GM12892 (cell line): ENCODE measurements at regions not wholly inside any gene's neighbourhood (a gene's known extent, or its start where the extent isn't known, plus 50 kb on each side); places are given as distances from the start of the nearest gene placed in this dataset.

Experiments
- POLR2A ChIP-seq: IDR thresholded peaks from 2 replicates; pipeline ENCODE4 v1.6.1; 2011; ENCODE audit warnings: low read depth, low read length, control low read depth
- POLR2AphosphoS5 ChIP-seq: IDR thresholded peaks from 2 replicates; pipeline ENCODE4 v1.6.1; 2011; ENCODE audit warnings: low read depth, low read length, control low read depth

GRCh38 chr7:3177271-3177670 is 123.8 kb upstream of the SDK1 start:
- TF ChIP-seq POLR2AphosphoS5 (no peak), POLR2A (no peak)
